22Rv1 (cell line): ENCODE measurements at regions not wholly inside any gene's neighbourhood (a gene's known extent, or its start where the extent isn't known, plus 50 kb on each side); places are given as distances from the start of the nearest gene placed in this dataset.

Experiments
- H3K27ac ChIP-seq: fragments of 450-650 bp; 2 replicates; pipeline ENCODE4 v1.5.1; 2017
- CTCF ChIP-seq: fragments of 450-650 bp; IDR thresholded peaks from 2 replicates; pipeline ENCODE4 v1.5.1; 2017; ENCODE audit warnings: mild to moderate bottlenecking
- ZFX ChIP-seq: fragments of 450-650 bp; IDR thresholded peaks from 2 replicates; pipeline ENCODE4 v1.6.1; 2017; ENCODE audit warnings: antibody characterized with exemption, borderline replicate concordance

GRCh38 chr17:79207960-79208359, 133.3 kb downstream of the ENGASE start:
- no peak for TF ChIP-seq ZFX
- no peak for TF ChIP-seq CTCF
- H3K27ac ChIP-seq, result no peak overlapping the region

- no peak overlapping the region for H3K27ac ChIP-seq
- TF ChIP-seq CTCF, result no peak
- TF ChIP-seq ZFX, result no peak
Measured at GRCh38 chr17:79205688-79206205, 131.1 kb downstream of the ENGASE start.

GRCh38 chr17:79204261-79204660, 129.6 kb downstream of the ENGASE start:
- TF ChIP-seq ZFX, result no peak
- no peak for TF ChIP-seq CTCF
- no peak overlapping the region for H3K27ac ChIP-seq

GRCh38 chr17:79203657-79204056, 129.0 kb downstream of the ENGASE start:
- H3K27ac ChIP-seq, result no peak overlapping the region
- TF ChIP-seq ZFX, result no peak
- TF ChIP-seq CTCF, result no peak

DNA sequence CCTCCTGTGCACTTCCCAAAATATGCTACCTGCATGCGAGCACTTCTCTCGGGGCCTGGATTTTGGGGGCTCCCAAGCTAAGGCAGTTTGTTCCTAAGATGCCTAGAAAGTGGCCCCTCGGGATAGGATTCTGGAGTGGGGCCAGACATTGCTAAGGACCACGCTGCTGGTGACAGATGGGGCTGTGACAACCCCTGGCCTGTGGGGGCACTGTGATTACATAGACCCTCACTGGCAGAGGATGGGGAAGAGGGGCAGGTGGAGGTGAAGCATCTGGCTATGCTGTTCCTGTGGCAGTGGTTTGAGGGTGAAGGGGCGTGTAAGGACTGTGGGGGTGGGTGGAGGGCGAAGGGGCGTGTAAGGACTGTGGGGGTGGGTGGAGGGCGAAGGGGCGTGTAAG, 128.4 kb downstream of the ENGASE start:
- TF ChIP-seq ZFX, result no peak
- TF ChIP-seq CTCF, result no peak
- no peak overlapping the region for H3K27ac ChIP-seq

GRCh38 chr17:79202480-79202879, 127.9 kb downstream of the ENGASE start:
- TF ChIP-seq ZFX (no peak), CTCF (no peak)
- H3K27ac ChIP-seq, result no peak overlapping the region

GRCh38 chr17:79201536-79202227, 127.1 kb downstream of the ENGASE start:
- TF ChIP-seq ZFX (no peak), CTCF (no peak)

More at GRCh38 chr17:79201536-79202227, 127.1 kb downstream of the ENGASE start:
- no peak overlapping the region for H3K27ac ChIP-seq
